H9 (cell line): ENCODE measurements at regions not wholly inside any gene's neighbourhood (a gene's known extent, or its start where the extent isn't known, plus 50 kb on each side); places are given as distances from the start of the nearest gene placed in this dataset.

ENCODE experiments used
- DNase-seq: peaks from one replicate; pipeline ENCODE4 v3.0.0-alpha.2; 2017
- H2AFZ ChIP-seq: one replicate; pipeline ENCODE4 v1.6.1; 2013; ENCODE audit warnings: mild to moderate bottlenecking, low read length, control low read depth, moderate library complexity
- H2AK5ac ChIP-seq: 2 replicates; pipeline ENCODE4 v1.6.1; 2013; ENCODE audit warnings: low read length, control low read depth, mixed read lengths; ENCODE audit not compliant: insufficient read length
- H2BK120ac ChIP-seq: one replicate; pipeline ENCODE4 v1.6.1; 2013; ENCODE audit warnings: low read depth, mild to moderate bottlenecking, low read length, control low read depth, inconsistent platforms; ENCODE audit not compliant: poor library complexity, severe bottlenecking
- H2BK12ac ChIP-seq: 2 replicates; pipeline ENCODE4 v1.6.1; 2013; ENCODE audit warnings: low read length, control low read depth, mixed read lengths, low read depth; ENCODE audit not compliant: insufficient read length
- H2BK15ac ChIP-seq: 2 replicates; pipeline ENCODE4 v1.6.1; 2013; ENCODE audit warnings: low read depth, low read length, control low read depth
- H2BK20ac ChIP-seq: one replicate; pipeline ENCODE4 v1.6.1; 2013; ENCODE audit warnings: low read depth, mild to moderate bottlenecking, low read length, control low read depth, inconsistent platforms; ENCODE audit not compliant: poor library complexity, severe bottlenecking
- H2BK5ac ChIP-seq: 2 replicates; pipeline ENCODE4 v1.6.1; 2013; ENCODE audit warnings: low read length, control low read depth, mixed read lengths; ENCODE audit not compliant: insufficient read length
- H3K14ac ChIP-seq: 2 replicates; pipeline ENCODE4 v1.6.1; 2013; ENCODE audit warnings: low read length, control low read depth; ENCODE audit not compliant: insufficient read depth
- H3K18ac ChIP-seq: 2 replicates; pipeline ENCODE4 v1.6.1; 2013; ENCODE audit warnings: low read depth, mild to moderate bottlenecking, mixed read lengths, low read length, control low read depth; ENCODE audit not compliant: insufficient read length
- H3K23ac ChIP-seq: 2 replicates; pipeline ENCODE4 v1.6.1; 2013; ENCODE audit warnings: low read length, control low read depth, mixed read lengths, low read depth; ENCODE audit not compliant: insufficient read length
- H3K23me2 ChIP-seq: 2 replicates; pipeline ENCODE4 v1.6.1; 2013; ENCODE audit warnings: low read depth, mild to moderate bottlenecking, mixed read lengths, low read length, control low read depth; ENCODE audit not compliant: insufficient read length, poor library complexity, severe bottlenecking
- H3K27ac ChIP-seq: 2 replicates; pipeline ENCODE4 v1.5.1; 2013; ENCODE audit warnings: low read length, control low read depth, mixed read lengths, low read depth; ENCODE audit not compliant: insufficient read length
- H3K27me3 ChIP-seq: 2 replicates; pipeline ENCODE4 v1.6.1; 2013; ENCODE audit warnings: low read length, control low read depth, inconsistent platforms; ENCODE audit not compliant: insufficient read depth
- H3K4ac ChIP-seq: 2 replicates; pipeline ENCODE4 v1.6.1; 2013; ENCODE audit warnings: low read depth, mild to moderate bottlenecking, control low read depth, inconsistent platforms, low read length, moderate library complexity
- H3K4me1 ChIP-seq: 2 replicates; pipeline ENCODE4 v1.6.1; 2013; ENCODE audit warnings: low read length, control low read depth, inconsistent platforms; ENCODE audit not compliant: insufficient read depth
- H3K4me2 ChIP-seq: 2 replicates; pipeline ENCODE4 v1.6.1; 2013; ENCODE audit warnings: low read length, control low read depth, mixed read lengths; ENCODE audit not compliant: insufficient read length, insufficient read depth
- H3K56ac ChIP-seq: 2 replicates; pipeline ENCODE4 v1.6.1; 2013; ENCODE audit warnings: low read depth, mild to moderate bottlenecking, mixed read lengths, low read length, control low read depth; ENCODE audit not compliant: insufficient read length
- H3K79me1 ChIP-seq: 2 replicates; pipeline ENCODE4 v1.6.1; 2013; ENCODE audit warnings: low read depth, mild to moderate bottlenecking, moderate library complexity, low read length, control low read depth, inconsistent platforms; ENCODE audit not compliant: insufficient read depth, poor library complexity, severe bottlenecking
- H3K79me2 ChIP-seq: 2 replicates; pipeline ENCODE4 v1.6.1; 2013; ENCODE audit warnings: low read length, control low read depth, inconsistent platforms; ENCODE audit not compliant: insufficient read depth
- H3K9ac ChIP-seq: 2 replicates; pipeline ENCODE4 v1.6.1; 2013; ENCODE audit warnings: low read length, control low read depth, mixed read lengths; ENCODE audit not compliant: insufficient read length; ENCODE audit errors: extremely low read depth
- H3K9me3 ChIP-seq: one replicate; pipeline ENCODE4 v1.6.1; 2013; ENCODE audit warnings: low read depth, low read length, inconsistent platforms; ENCODE audit not compliant: control insufficient read depth
- H3T11ph ChIP-seq: one replicate; pipeline ENCODE4 v1.6.1; 2013; ENCODE audit warnings: mild to moderate bottlenecking, low read length, control low read depth, inconsistent platforms
- H4K20me1 ChIP-seq: one replicate; pipeline ENCODE4 v1.6.1; 2013; ENCODE audit not compliant: control insufficient read depth, insufficient read length, insufficient read depth
- H4K5ac ChIP-seq: 2 replicates; pipeline ENCODE4 v1.6.1; 2013; ENCODE audit warnings: low read depth, mild to moderate bottlenecking, mixed read lengths, low read length, control low read depth; ENCODE audit not compliant: insufficient read length
- H4K8ac ChIP-seq: replicated peaks from 2 replicates; pipeline ENCODE4 v1.6.1; 2013; ENCODE audit warnings: low read length, control low read depth, mixed read lengths, low read depth; ENCODE audit not compliant: insufficient read length
- H4K91ac ChIP-seq: 2 replicates; pipeline ENCODE4 v1.6.1; 2013; ENCODE audit warnings: low read depth, mild to moderate bottlenecking, moderate library complexity, mixed read lengths, low read length, control low read depth; ENCODE audit not compliant: insufficient read length
- H3K27ac Mint-ChIP-seq, 3 experiments: 2 replicates in 2 of 3; 3 replicates in 1 of 3; pipeline ENCODE4 v1.8.0; 2020 to 2021; ENCODE audit warnings: mixed read lengths in 3 of 3, mild to moderate bottlenecking in 1 of 3, moderate library complexity in 1 of 3
- H3K27me3 Mint-ChIP-seq: 2 replicates; pipeline ENCODE4 v1.8.0; 2021; ENCODE audit warnings: low read depth, mild to moderate bottlenecking, moderate library complexity, mixed read lengths
- H3K36me3 Mint-ChIP-seq, 3 experiments: 2 replicates in 2 of 3; 3 replicates in 1 of 3; pipeline ENCODE4 v1.8.0; 2020 to 2021; ENCODE audit warnings: low read depth in 3 of 3, mixed read lengths in 3 of 3; ENCODE audit not compliant: insufficient read depth in 1 of 3
- H3K4me1 Mint-ChIP-seq, 2 experiments: 2 replicates each; pipeline ENCODE4 v1.8.0; 2020; ENCODE audit warnings: mixed read lengths in 2 of 2
- H3K4me3 Mint-ChIP-seq, 2 experiments: 2 replicates in 1 of 2; 3 replicates in 1 of 2; pipeline ENCODE4 v1.8.0; 2020 to 2021; ENCODE audit warnings: mild to moderate bottlenecking in 2 of 2, mixed read lengths in 2 of 2, moderate library complexity in 1 of 2
- H3K9me3 Mint-ChIP-seq, 2 experiments: 2 replicates in 1 of 2; 3 replicates in 1 of 2; pipeline ENCODE4 v1.8.0; 2020; ENCODE audit warnings: mild to moderate bottlenecking in 2 of 2, mixed read lengths in 2 of 2, moderate library complexity in 1 of 2
- WGBS: extraction: QIAGEN DNeasy Blood & Tissue Kit; methylation state at CpG from one replicate; pipeline ENCODE4 v1.1.7; 2013; ENCODE audit warnings: missing lambda C conversion rate, low lambda C conversion rate, mixed read lengths; ENCODE audit not compliant: insufficient read length; ENCODE audit errors: extremely low coverage; 5-methylcytosine and 5-hydroxymethylcytosine counted together
- TF ChIP-seq, protein P1 (sequence below): fragments of 200-600 bp; sonication (generic); conservative IDR thresholded peaks from 3 replicates; pipeline ENCODE4 v1.8.0; 2021; ENCODE audit warnings: antibody characterized with exemption, mild to moderate bottlenecking

DNA sequence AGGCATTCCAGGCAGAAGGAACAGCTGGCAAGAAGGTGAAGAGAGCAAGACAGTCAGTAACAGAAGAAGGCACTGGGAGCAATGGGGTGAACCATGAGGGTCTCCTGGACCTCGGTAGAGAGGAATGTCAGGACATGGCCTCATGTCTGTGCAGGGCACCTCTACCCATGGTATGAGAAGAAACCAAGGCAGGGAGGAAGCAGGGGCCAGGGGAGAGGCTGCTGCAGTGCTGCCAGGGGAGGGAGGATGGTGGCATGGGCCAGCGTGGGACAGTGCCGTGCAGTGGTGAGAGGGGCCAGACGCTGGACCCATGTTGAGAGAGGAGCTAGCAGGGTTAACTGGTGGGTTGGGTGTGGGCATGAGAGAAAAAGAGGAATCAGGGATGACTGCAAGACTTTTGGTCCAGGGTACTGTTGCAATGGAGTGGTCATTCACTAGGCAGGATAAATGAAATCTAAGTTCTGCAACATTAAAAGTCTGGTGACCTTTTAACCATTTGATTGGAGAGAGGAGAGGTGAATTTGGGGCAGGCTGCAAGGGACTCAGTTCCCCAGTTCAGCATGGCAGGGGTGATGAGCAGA is 577.6 kb downstream of the MATN1 start:
- Histone ChIP-seq H3K27ac (no peak overlapping the region), H3K23ac (no peak overlapping the region), H4K5ac (no peak overlapping the region), H3K14ac (no peak overlapping the region), H3K4me2 (no peak overlapping the region), H2AK5ac (no peak overlapping the region), H3K79me2 (no peaks in the 10 kb centered on the region), H2BK20ac (no peak overlapping the region), H4K8ac (no peak overlapping the region), H2BK12ac (no peak overlapping the region), H3K27me3 (no peaks in the 10 kb centered on the region), H2AFZ (no peak overlapping the region), H3K4me1 (no peaks in the 10 kb centered on the region), H3K23me2 (no peaks in the 10 kb centered on the region), H4K20me1 (no peaks in the 10 kb centered on the region), H2BK5ac (no peak overlapping the region), H3K9ac (no peak overlapping the region), H4K91ac (no peak overlapping the region), H2BK120ac (no peak overlapping the region), H3K4ac (no peak overlapping the region), H3K56ac (no peak overlapping the region), H3K79me1 (no peaks in the 10 kb centered on the region), H2BK15ac (no peak overlapping the region), H3K18ac (no peak overlapping the region), H3K9me3 (no peaks in the 10 kb centered on the region), H3T11ph (no peak overlapping the region)
- Mint-ChIP-seq H3K9me3 (peaks cover 14 to 28% of the 10 kb centered on the region in 2 experiments), H3K27me3 (peaks cover 4% of the 10 kb centered on the region), H3K4me1 (peaks cover 0 to 2% of the 10 kb centered on the region in 2 experiments; a peak in 2 of 4 replicates), H3K36me3 (peaks cover 8 to 11% (median 8%) of the 10 kb centered on the region in 3 experiments), H3K27ac (no peak overlapping the region), H3K4me3 (no peak overlapping the region)
- no peak for DNase-seq
- TF ChIP-seq, protein P1, sequence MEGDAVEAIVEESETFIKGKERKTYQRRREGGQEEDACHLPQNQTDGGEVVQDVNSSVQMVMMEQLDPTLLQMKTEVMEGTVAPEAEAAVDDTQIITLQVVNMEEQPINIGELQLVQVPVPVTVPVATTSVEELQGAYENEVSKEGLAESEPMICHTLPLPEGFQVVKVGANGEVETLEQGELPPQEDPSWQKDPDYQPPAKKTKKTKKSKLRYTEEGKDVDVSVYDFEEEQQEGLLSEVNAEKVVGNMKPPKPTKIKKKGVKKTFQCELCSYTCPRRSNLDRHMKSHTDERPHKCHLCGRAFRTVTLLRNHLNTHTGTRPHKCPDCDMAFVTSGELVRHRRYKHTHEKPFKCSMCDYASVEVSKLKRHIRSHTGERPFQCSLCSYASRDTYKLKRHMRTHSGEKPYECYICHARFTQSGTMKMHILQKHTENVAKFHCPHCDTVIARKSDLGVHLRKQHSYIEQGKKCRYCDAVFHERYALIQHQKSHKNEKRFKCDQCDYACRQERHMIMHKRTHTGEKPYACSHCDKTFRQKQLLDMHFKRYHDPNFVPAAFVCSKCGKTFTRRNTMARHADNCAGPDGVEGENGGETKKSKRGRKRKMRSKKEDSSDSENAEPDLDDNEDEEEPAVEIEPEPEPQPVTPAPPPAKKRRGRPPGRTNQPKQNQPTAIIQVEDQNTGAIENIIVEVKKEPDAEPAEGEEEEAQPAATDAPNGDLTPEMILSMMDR, result no peak
- no CpG with 5 or more reads among the region's 4 CpGs for WGBS
